ENCODE measurements at regions not wholly inside any gene's neighbourhood (a gene's known extent, or its start where the extent isn't known, plus 50 kb on each side); places are given as distances from the start of the nearest gene placed in this dataset.

DNA sequence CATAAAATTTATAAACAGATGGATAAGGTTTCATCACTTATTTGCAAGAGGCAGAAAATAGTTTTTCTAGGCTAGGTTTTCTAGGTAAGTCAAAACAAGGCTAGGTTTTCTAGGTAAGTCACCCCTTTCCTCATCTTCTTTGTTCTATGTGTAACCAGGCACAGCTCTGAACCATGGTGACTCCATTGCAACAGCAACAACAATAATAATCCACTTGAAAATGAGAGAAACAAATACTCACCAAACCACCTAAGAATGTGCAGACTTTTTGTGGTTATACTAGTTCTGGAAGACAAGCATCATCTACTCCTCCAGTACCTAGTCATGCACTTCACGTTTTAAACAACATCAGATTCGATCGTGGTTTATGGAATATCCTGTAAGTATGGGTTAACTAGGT lies 237.4 kb upstream of the ACVR2A start:
- TF ChIP-seq, protein P1, sequence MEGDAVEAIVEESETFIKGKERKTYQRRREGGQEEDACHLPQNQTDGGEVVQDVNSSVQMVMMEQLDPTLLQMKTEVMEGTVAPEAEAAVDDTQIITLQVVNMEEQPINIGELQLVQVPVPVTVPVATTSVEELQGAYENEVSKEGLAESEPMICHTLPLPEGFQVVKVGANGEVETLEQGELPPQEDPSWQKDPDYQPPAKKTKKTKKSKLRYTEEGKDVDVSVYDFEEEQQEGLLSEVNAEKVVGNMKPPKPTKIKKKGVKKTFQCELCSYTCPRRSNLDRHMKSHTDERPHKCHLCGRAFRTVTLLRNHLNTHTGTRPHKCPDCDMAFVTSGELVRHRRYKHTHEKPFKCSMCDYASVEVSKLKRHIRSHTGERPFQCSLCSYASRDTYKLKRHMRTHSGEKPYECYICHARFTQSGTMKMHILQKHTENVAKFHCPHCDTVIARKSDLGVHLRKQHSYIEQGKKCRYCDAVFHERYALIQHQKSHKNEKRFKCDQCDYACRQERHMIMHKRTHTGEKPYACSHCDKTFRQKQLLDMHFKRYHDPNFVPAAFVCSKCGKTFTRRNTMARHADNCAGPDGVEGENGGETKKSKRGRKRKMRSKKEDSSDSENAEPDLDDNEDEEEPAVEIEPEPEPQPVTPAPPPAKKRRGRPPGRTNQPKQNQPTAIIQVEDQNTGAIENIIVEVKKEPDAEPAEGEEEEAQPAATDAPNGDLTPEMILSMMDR (IDR thresholded peaks at IDR 0.05) = no peak
- TF ChIP-seq POLR2A (IDR thresholded peaks at IDR 0.05) = no peak
